Activated naive CD4-positive, alpha-beta T cell treated with Interleukin-2 at 50 U/mL for 16 hours (primary cell): ENCODE measurements at regions not wholly inside any gene's neighbourhood (a gene's known extent, or its start where the extent isn't known, plus 50 kb on each side); places are given as distances from the start of the nearest gene placed in this dataset.
"Not testable (repeated sequence)": the region's sequence is repeated elsewhere in the genome, so short reads cannot be mapped to it uniquely, and the experiment has no call there.

Experiments used
- DNase-seq: peaks from one replicate; pipeline ENCODE4 v3.0.0-alpha.2; 2020

- no peak for DNase-seq
Observed at GRCh38 chr5:142402752-142403318, 78.0 kb upstream of the SPRY4 start.

GRCh38 chr5:142400415-142400814, 75.6 kb upstream of the SPRY4 start:
- DNase-seq = no peak

- DNase-seq = no peak
Observed at GRCh38 chr5:142399891-142400290, 75.1 kb upstream of the SPRY4 start.

- no peak for DNase-seq
Observed at GRCh38 chr5:142398730-142399055, 73.9 kb upstream of the SPRY4 start.

GRCh38 chr5:142398011-142398729, 73.3 kb upstream of the SPRY4 start:
- not testable (repeated sequence) for DNase-seq

GRCh38 chr5:142397178-142397577, 72.4 kb upstream of the SPRY4 start:
- no peak for DNase-seq

GRCh38 chr5:142396436-142397038, 71.7 kb upstream of the SPRY4 start:
- DNase-seq = no peak

GRCh38 chr5:142395334-142395733, 70.5 kb upstream of the SPRY4 start:
- DNase-seq = no peak

- no peak for DNase-seq
Observed at GRCh38 chr5:142391058-142391845, 66.4 kb upstream of the SPRY4 start.

- DNase-seq = no peak
Observed at GRCh38 chr5:142390334-142390733, 65.5 kb upstream of the SPRY4 start.

GRCh38 chr5:142388696-142389095, 63.9 kb upstream of the SPRY4 start:
- no peak for DNase-seq

GRCh38 chr5:142387024-142387682, 62.3 kb upstream of the SPRY4 start:
- no peak for DNase-seq

- no peak for DNase-seq
Observed at GRCh38 chr5:142386137-142387023, 61.6 kb upstream of the SPRY4 start.

GRCh38 chr5:142385194-142385593, 60.4 kb upstream of the SPRY4 start:
- no peak for DNase-seq

GRCh38 chr5:142384014-142384413, 59.2 kb upstream of the SPRY4 start:
- DNase-seq = no peak

GRCh38 chr5:142382186-142382585, 57.4 kb upstream of the SPRY4 start:
- no peak for DNase-seq

GRCh38 chr5:142378737-142379634, 54.2 kb upstream of the SPRY4 start:
- DNase-seq = no peak

- DNase-seq = no peak
Observed at GRCh38 chr5:142375944-142376411, 51.2 kb upstream of the SPRY4 start.
